HepG2 (cell line): ENCODE measurements at regions not wholly inside any gene's neighbourhood (a gene's known extent, or its start where the extent isn't known, plus 50 kb on each side); places are given as distances from the start of the nearest gene placed in this dataset.
A peak's percentile ranks its signal among the peaks of the same experiment; 100 is the strongest.

ENCODE experiments used
- ATAC-seq: fragments of 200-7000 bp; cut with Tn5 transposase; 3 replicates; pipeline ENCODE4 v1.9.1; 2020; ENCODE audit warnings: mild to moderate bottlenecking, moderate library complexity
- BruUV-seq: library from RNA; stranded (reverse); fragments of 400-500 nt; replicated peaks from 2 replicates; lab custom pipeline; 2021; lab: Mats Ljungman, UMichigan
- CTCF ChIA-PET: fragments of 300-600 bp; formaldehyde crosslinking; extraction: SDS; loops from one replicate; lab custom pipeline; 2021; ENCODE audit warnings: low total read pairs, inconsistent platforms, low intra/inter-chr PET ratio; lab: Yijun Ruan, JAX
- POLR2A ChIA-PET: fragments of 350-600 bp; sonication (Branson Sonifier 250); formaldehyde crosslinking; loops from one replicate; lab custom pipeline; 2020; ENCODE audit warnings: antibody characterized with exemption, inconsistent platforms; lab: Yijun Ruan, JAX
- DNase-seq: peaks from one replicate; pipeline ENCODE4 v3.0.0-alpha.2; 2015; ENCODE audit warnings: low spot score
- FAIRE-seq: peaks from 3 replicates; lab custom pipeline; 2011; peaks lifted over from hg19 to GRCh38; lab: Jason Lieb, UNC
- H2AFZ ChIP-seq: one replicate; pipeline ENCODE4 v1.6.1; 2011; ENCODE audit warnings: low read length, inconsistent platforms
- H3K27ac ChIP-seq: fragments of 300-600 bp; 3 replicates; pipeline ENCODE4 v1.8.0; 2011; ENCODE audit warnings: mixed run types, mild to moderate bottlenecking, mixed read lengths, low read length, inconsistent platforms; ENCODE audit not compliant: insufficient read depth; ENCODE audit errors: extremely low read length
- H3K27me3 ChIP-seq, 2 experiments: fragments of 200-600 bp in 1 of 2; 2 replicates in 1 of 2; 3 replicates in 1 of 2; pipeline versions ENCODE4 v1.6.0 to v1.8.0; 2011; ENCODE audit warnings: low read length in 2 of 2, mild to moderate bottlenecking in 2 of 2, moderate library complexity in 2 of 2, inconsistent platforms in 1 of 2; ENCODE audit not compliant: insufficient read depth in 2 of 2, control insufficient read depth in 1 of 2
- H3K36me3 ChIP-seq, 2 experiments: fragments of 200-600 bp in 1 of 2; replicated peaks in 1 of 2; 2 replicates in 1 of 2; 3 replicates in 1 of 2; pipeline versions ENCODE4 v1.5.1 to v1.8.0; 2011; ENCODE audit warnings: low read length in 2 of 2, inconsistent platforms in 1 of 2; ENCODE audit not compliant: insufficient read depth in 2 of 2, control insufficient read depth in 1 of 2
- H3K4me1 ChIP-seq: 2 replicates; pipeline ENCODE4 v1.5.1; 2012; ENCODE audit warnings: low read length, inconsistent platforms; ENCODE audit not compliant: insufficient read depth
- H3K4me2 ChIP-seq: 2 replicates; pipeline ENCODE4 v1.6.0; 2011; ENCODE audit warnings: low read depth, low read length, inconsistent platforms
- H3K4me3 ChIP-seq, 3 experiments: fragments of 200-600 bp in 1 of 3; sonication (generic), shearing (Covaris generic) in 1 of 3; replicated peaks in 1 of 3; 2 replicates each; pipeline ENCODE4 v1.5.1; 2011 to 2016; ENCODE audit warnings: low read length in 3 of 3, inconsistent platforms in 2 of 3, low read depth in 2 of 3, mild to moderate bottlenecking in 2 of 3, control low read depth in 1 of 3, mixed read lengths in 1 of 3; ENCODE audit not compliant: insufficient read depth in 1 of 3
- H3K79me2 ChIP-seq: one replicate; pipeline ENCODE4 v1.6.1; 2011; ENCODE audit warnings: low read length, inconsistent platforms; ENCODE audit not compliant: insufficient read depth
- H3K9ac ChIP-seq: 2 replicates; pipeline ENCODE4 v1.6.0; 2011; ENCODE audit warnings: mild to moderate bottlenecking, low read depth, low read length, inconsistent platforms; ENCODE audit not compliant: insufficient read depth
- H3K9me3 ChIP-seq: 2 replicates; pipeline ENCODE4 v1.5.1; 2012; ENCODE audit warnings: mild to moderate bottlenecking, low read length
- H4K20me1 ChIP-seq: 2 replicates; pipeline ENCODE4 v1.6.0; 2011; ENCODE audit warnings: inconsistent platforms, mild to moderate bottlenecking, low read length, moderate library complexity; ENCODE audit not compliant: insufficient read depth
- MBNL3 ChIP-seq: fragments of 250-450 bp; sonication (Bioruptor Pico); conservative IDR thresholded peaks from 2 replicates; pipeline ENCODE4 v1.8.0; 2022; ENCODE audit warnings: mild to moderate bottlenecking, inconsistent platforms
- PPARG ChIP-seq: conservative IDR thresholded peaks from 2 replicates; pipeline ENCODE4 v1.6.1; 2016; ENCODE audit warnings: missing biosample characterization, missing genetic modification reagents
- SP5 ChIP-seq: IDR thresholded peaks from 2 replicates; pipeline ENCODE4 v1.6.1; 2016; ENCODE audit warnings: low read depth, borderline replicate concordance
- SPEN ChIP-seq: sonication (generic); formaldehyde crosslinking; IDR thresholded peaks from 2 replicates; pipeline ENCODE4 v1.5.1; 2020; ENCODE audit warnings: low read depth, mild to moderate bottlenecking, missing genetic modification reagents
- TCF12 ChIP-seq, 2 experiments: fragments of 450-650 bp in 1 of 2; sonication (generic) in 1 of 2; formaldehyde crosslinking in 1 of 2; IDR thresholded peaks; 2 replicates each; pipeline versions ENCODE4 v1.6.1 to v1.8.0; 2017 to 2022; ENCODE audit warnings: antibody characterized with exemption in 1 of 2, mild to moderate bottlenecking in 1 of 2, missing genetic modification reagents in 1 of 2, moderate library complexity in 1 of 2
- ZNF121 ChIP-seq: sonication (generic); formaldehyde crosslinking; IDR thresholded peaks from 2 replicates; pipeline ENCODE4 v1.5.0; 2020; ENCODE audit warnings: mild to moderate bottlenecking, missing genetic modification reagents
- ZNF253 ChIP-seq: sonication (generic); formaldehyde crosslinking; IDR thresholded peaks from 2 replicates; pipeline ENCODE4 v1.8.0; 2022; ENCODE audit warnings: mild to moderate bottlenecking, missing genetic modification reagents, borderline replicate concordance
- ZNF350 ChIP-seq: sonication (generic); formaldehyde crosslinking; IDR thresholded peaks from 2 replicates; pipeline ENCODE4 v1.4.0; 2020; ENCODE audit warnings: mild to moderate bottlenecking, low read depth, missing genetic modification reagents, borderline replicate concordance
- WGBS: methylation state at CpG from one replicate; pipeline ENCODE4 v1.1.6; 2017; ENCODE audit warnings: low lambda C conversion rate; 5-methylcytosine and 5-hydroxymethylcytosine counted together
- in situ Hi-C: cut with HindIII; loops from 2 replicates; pipeline ENCODE4 v1.10.0; 2017; ENCODE audit warnings: low pct_unique_long_range_greater_than_20kb; ENCODE audit not compliant: extremely low pct_ligation_motif_present
- intact Hi-C: fragments of 100-400 bp; cut with micrococcal nuclease; formaldehyde crosslinking; loops from one replicate; pipeline ENCODE4 v1.10.0; 2022; ENCODE audit not compliant: unreplicated experiment
- TF ChIP-seq, protein P1 (sequence below): sonication (generic); formaldehyde crosslinking; IDR thresholded peaks from 2 replicates; pipeline ENCODE4 v1.8.0; 2022; ENCODE audit warnings: low read depth, missing genetic modification reagents
- TF ChIP-seq, protein P2 (sequence below): sonication (generic); formaldehyde crosslinking; IDR thresholded peaks from 2 replicates; pipeline ENCODE4 v1.5.0; 2020; ENCODE audit warnings: missing genetic modification reagents

DNA sequence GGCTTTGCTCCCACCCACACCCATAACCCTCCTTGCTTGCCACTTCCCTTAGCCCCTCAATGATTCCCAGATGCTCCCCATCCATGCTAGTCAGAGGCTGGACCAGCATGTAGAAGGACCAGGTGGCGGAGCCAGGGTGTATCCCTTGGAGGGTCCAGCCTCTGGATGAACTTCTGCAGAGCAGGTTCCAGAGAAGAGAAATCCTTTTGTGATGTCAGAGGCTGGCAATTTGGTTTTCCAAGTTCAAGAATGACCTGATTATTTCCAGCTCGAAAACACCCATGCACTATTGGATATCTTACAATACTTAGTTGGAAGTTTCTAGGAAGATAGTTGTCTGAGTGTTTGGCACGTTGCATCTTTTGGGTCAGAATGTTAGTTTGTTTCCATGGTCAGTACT lies 168.3 kb upstream of the RPS6KA3 start:
- in situ Hi-C loops, result no loop called here
- Histone ChIP-seq H3K36me3 (no peaks in the 10 kb centered on the region), H3K9me3 (no peaks in the 10 kb centered on the region), H2AFZ (no peak overlapping the region), H3K27me3 (no peaks in the 10 kb centered on the region), H3K4me2 (no peak overlapping the region), H4K20me1 (no peaks in the 10 kb centered on the region), H3K79me2 (no peaks in the 10 kb centered on the region), H3K4me1 (peaks cover 92% of the 10 kb centered on the region), H3K9ac (no peak overlapping the region), H3K4me3 (no peak overlapping the region), H3K27ac (peak overlapping the region; percentile 82)
- 100% methylated on average over 1 of the region's 3 CpGs for WGBS
- ChIA-PET CTCF (no interaction called here), POLR2A (interaction anchor here (1.2 to 1.3 kb wide), 2 partner anchors 55 to 182 kb away, joined by 3 read pairs; no protein-coding TSS in a partner anchor)
- ATAC-seq (no peak), FAIRE-seq (peak; percentile 15), DNase-seq (no peak)
- intact Hi-C loops, result loop anchor here (5.0 kb wide), 1 partner anchor 53 kb away; no protein-coding TSS in a partner anchor
- TF ChIP-seq ZNF350 (CRISPR knock-in tag) (no peak), TCF12 (IDR thresholded peaks at IDR 0.05) (no peak), TCF12 (CRISPR knock-in tag; IDR thresholded peaks at IDR 0.05) (no peak), SPEN (CRISPR knock-in tag) (no peak), PPARG (no peak), ZNF253 (no peak), SP5 (no peak), MBNL3 (no peak), ZNF121 (CRISPR knock-in tag) (no peak)
- TF ChIP-seq, protein P1, sequence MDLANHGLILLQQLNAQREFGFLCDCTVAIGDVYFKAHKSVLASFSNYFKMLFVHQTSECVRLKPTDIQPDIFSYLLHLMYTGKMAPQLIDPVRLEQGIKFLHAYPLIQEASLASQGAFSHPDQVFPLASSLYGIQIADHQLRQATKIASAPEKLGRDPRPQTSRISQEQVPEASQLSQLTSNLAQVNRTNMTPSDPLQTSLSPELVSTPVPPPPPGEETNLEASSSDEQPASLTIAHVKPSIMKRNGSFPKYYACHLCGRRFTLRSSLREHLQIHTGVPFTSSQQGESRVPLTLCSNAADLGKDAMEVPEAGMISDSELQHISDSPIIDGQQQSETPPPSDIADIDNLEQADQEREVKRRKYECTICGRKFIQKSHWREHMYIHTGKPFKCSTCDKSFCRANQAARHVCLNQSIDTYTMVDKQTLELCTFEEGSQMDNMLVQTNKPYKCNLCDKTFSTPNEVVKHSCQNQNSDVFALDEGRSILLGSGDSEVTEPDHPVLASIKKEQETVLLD (CRISPR knock-in tag), result no peak
- TF ChIP-seq, protein P2, sequence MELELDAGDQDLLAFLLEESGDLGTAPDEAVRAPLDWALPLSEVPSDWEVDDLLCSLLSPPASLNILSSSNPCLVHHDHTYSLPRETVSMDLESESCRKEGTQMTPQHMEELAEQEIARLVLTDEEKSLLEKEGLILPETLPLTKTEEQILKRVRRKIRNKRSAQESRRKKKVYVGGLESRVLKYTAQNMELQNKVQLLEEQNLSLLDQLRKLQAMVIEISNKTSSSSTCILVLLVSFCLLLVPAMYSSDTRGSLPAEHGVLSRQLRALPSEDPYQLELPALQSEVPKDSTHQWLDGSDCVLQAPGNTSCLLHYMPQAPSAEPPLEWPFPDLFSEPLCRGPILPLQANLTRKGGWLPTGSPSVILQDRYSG, result no peak
- BruUV-seq, result no TSS peak
